ENCODE measurements at regions not wholly inside any gene's neighbourhood (a gene's known extent, or its start where the extent isn't known, plus 50 kb on each side); places are given as distances from the start of the nearest gene placed in this dataset.

- peak; percentile 63 for DNase-seq (ENCODE audit: low spot score)
Observed at GRCh38 chr1:87278825-87279535, 49.7 kb upstream of the LMO4 start.

Data from GM03348 (cell line).